ENCODE measurements at regions not wholly inside any gene's neighbourhood (a gene's known extent, or its start where the extent isn't known, plus 50 kb on each side); places are given as distances from the start of the nearest gene placed in this dataset.

GRCh38 chr1:199733125-199733524 lies 294.4 kb upstream of the NR5A2 start:
- Histone ChIP-seq H3K9ac (ENCODE audit: low read depth, low read length) (no peak overlapping the region), H3K36me3 (ENCODE audit: control insufficient read depth, insufficient read depth, low read length) (no peaks in the 10 kb centered on the region), H3K9me3 (ENCODE audit: control insufficient read depth, insufficient read depth, low read length) (no peaks in the 10 kb centered on the region), H3K4me1 (ENCODE audit: control insufficient read depth, insufficient read depth, low read length) (no peaks in the 10 kb centered on the region), H3K4me3 (ENCODE audit: low read depth, low read length) (no peak overlapping the region), H3K27me3 (ENCODE audit: control insufficient read depth, insufficient read depth, low read length) (no peaks in the 10 kb centered on the region)

DNA sequence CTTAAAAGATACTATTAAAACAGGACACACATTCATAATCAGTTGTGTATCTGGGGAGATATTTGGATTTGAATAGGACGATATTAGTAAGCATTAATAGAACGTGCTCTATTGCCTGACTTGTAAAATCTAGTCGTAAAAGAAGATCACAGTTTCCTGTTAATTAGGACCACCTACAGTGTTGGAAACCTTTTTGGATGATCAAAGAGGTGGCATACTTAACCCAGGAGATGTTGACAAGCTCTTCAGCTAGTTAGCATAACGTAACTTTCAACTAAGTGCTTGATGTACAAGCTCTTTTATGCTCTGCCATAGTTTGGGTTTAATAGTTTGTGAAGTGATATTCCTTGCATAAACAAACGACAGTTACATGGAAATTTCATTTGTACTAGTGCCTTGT lies 293.3 kb upstream of the NR5A2 start:
- H3K9me3 ChIP-seq (ENCODE audit: control insufficient read depth, insufficient read depth, low read length): no peaks in the 10 kb centered on the region
- no peaks in the 10 kb centered on the region for H3K27me3 ChIP-seq (ENCODE audit: control insufficient read depth, insufficient read depth, low read length)
- H3K4me1 ChIP-seq (ENCODE audit: control insufficient read depth, insufficient read depth, low read length): no peaks in the 10 kb centered on the region
- H3K36me3 ChIP-seq (ENCODE audit: control insufficient read depth, insufficient read depth, low read length): no peaks in the 10 kb centered on the region
- no peak overlapping the region for H3K9ac ChIP-seq (ENCODE audit: low read depth, low read length)
- H3K4me3 ChIP-seq (ENCODE audit: low read depth, low read length): no peak overlapping the region

GRCh38 chr1:199735660-199736059 lies 291.9 kb upstream of the NR5A2 start:
- Histone ChIP-seq H3K9me3 (ENCODE audit: control insufficient read depth, insufficient read depth, low read length) (no peaks in the 10 kb centered on the region), H3K4me3 (ENCODE audit: low read depth, low read length) (no peak overlapping the region), H3K27me3 (ENCODE audit: control insufficient read depth, insufficient read depth, low read length) (no peaks in the 10 kb centered on the region), H3K36me3 (ENCODE audit: control insufficient read depth, insufficient read depth, low read length) (no peaks in the 10 kb centered on the region), H3K9ac (ENCODE audit: low read depth, low read length) (no peak overlapping the region), H3K4me1 (ENCODE audit: control insufficient read depth, insufficient read depth, low read length) (no peaks in the 10 kb centered on the region)

DNA sequence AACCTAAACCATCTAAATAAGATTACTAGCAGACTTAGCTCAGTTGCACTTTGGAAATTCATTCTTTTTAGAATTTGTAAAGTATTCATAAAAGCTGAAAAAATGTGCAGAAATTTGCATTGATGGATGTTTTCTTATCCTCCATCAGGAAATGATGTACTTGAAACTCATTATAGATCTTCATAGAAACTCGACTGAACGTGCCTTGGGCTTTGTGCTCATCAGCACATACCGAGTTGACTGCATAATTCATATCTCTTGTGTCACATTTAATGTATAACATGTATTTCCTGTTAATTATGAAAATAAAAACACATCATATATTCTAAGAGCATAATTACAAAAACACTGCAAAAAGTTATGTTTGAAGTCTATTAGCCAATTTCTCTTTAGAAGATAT lies 290.9 kb upstream of the NR5A2 start:
- no peaks in the 10 kb centered on the region for H3K36me3 ChIP-seq (ENCODE audit: control insufficient read depth, insufficient read depth, low read length)
- H3K27me3 ChIP-seq (ENCODE audit: control insufficient read depth, insufficient read depth, low read length): no peaks in the 10 kb centered on the region
- no peaks in the 10 kb centered on the region for H3K9me3 ChIP-seq (ENCODE audit: control insufficient read depth, insufficient read depth, low read length)
- no peak overlapping the region for H3K9ac ChIP-seq (ENCODE audit: low read depth, low read length)
- H3K4me3 ChIP-seq (ENCODE audit: low read depth, low read length): no peak overlapping the region
- H3K4me1 ChIP-seq (ENCODE audit: control insufficient read depth, insufficient read depth, low read length): no peaks in the 10 kb centered on the region

DNA sequence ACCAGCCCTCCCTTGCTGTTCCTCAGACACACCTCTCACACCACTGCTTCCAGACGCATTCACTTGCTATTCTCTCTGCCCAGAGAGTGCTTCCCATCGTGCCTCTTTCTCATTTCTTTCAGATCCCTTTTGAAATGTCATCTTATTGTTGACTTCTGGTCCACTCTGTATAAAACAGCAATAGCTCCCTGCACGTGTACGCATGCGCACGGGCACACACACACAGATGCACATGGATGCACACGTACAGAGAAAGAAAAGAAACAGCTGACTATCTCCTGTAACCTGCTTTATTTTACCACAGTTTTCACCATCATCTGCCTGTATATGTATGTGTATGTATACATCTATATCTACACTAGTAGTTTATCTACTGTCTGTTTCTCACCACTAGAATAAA lies 285.9 kb upstream of the NR5A2 start:
- Histone ChIP-seq H3K36me3 (ENCODE audit: control insufficient read depth, insufficient read depth, low read length) (no peaks in the 10 kb centered on the region), H3K9me3 (ENCODE audit: control insufficient read depth, insufficient read depth, low read length) (no peaks in the 10 kb centered on the region), H3K4me1 (ENCODE audit: control insufficient read depth, insufficient read depth, low read length) (no peaks in the 10 kb centered on the region), H3K27me3 (ENCODE audit: control insufficient read depth, insufficient read depth, low read length) (peaks cover 3% of the 10 kb centered on the region), H3K4me3 (ENCODE audit: low read depth, low read length) (no peak overlapping the region), H3K9ac (ENCODE audit: low read depth, low read length) (no peak overlapping the region)

DNA sequence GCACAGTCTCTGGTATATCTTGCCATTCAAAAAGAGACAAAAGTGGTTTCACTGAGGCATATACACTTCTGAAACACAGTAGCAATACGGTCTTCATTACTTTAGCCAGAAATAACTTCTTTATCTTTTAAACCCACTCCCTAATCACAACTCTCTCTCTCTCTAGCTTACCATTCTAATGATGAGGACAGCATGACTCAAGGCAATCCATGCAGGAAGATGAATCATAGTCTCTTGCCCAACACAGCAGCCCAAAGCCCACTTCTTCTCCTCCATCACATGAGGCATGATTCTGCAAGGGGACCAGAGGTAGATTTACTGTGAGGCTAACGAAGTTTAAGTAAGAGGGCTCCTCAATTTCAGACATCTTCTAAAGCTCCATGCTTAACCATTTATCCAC lies 285.0 kb upstream of the NR5A2 start:
- no peaks in the 10 kb centered on the region for H3K36me3 ChIP-seq (ENCODE audit: control insufficient read depth, insufficient read depth, low read length)
- H3K4me3 ChIP-seq (ENCODE audit: low read depth, low read length): no peak overlapping the region
- H3K9me3 ChIP-seq (ENCODE audit: control insufficient read depth, insufficient read depth, low read length): no peaks in the 10 kb centered on the region
- H3K27me3 ChIP-seq (ENCODE audit: control insufficient read depth, insufficient read depth, low read length): peaks cover 12% of the 10 kb centered on the region
- no peaks in the 10 kb centered on the region for H3K4me1 ChIP-seq (ENCODE audit: control insufficient read depth, insufficient read depth, low read length)
- H3K9ac ChIP-seq (ENCODE audit: low read depth, low read length): no peak overlapping the region

DNA sequence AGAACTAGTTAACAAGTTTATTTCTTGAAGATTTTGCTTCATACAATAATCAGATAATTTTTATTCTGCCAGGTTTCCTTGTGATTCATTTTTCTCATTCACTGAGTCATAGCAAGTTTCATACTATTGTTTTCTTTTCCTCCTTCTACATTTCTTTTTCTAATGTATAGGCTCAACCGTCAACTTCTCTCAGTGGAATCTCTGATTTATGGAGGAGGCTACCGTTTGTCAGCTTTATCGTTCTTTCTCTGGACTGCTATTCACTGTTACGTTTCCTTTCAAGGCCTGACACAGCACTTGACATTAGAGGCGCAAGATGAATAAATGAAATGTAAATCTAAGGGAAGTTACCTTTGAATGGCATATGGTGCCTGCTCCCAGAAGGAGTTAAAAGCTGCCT lies 284.3 kb upstream of the NR5A2 start:
- H3K9me3 ChIP-seq (ENCODE audit: control insufficient read depth, insufficient read depth, low read length): no peaks in the 10 kb centered on the region
- H3K4me1 ChIP-seq (ENCODE audit: control insufficient read depth, insufficient read depth, low read length): no peaks in the 10 kb centered on the region
- no peaks in the 10 kb centered on the region for H3K36me3 ChIP-seq (ENCODE audit: control insufficient read depth, insufficient read depth, low read length)
- no peak overlapping the region for H3K9ac ChIP-seq (ENCODE audit: low read depth, low read length)
- peaks cover 14% of the 10 kb centered on the region for H3K27me3 ChIP-seq (ENCODE audit: control insufficient read depth, insufficient read depth, low read length)
- H3K4me3 ChIP-seq (ENCODE audit: low read depth, low read length): no peak overlapping the region

DNA sequence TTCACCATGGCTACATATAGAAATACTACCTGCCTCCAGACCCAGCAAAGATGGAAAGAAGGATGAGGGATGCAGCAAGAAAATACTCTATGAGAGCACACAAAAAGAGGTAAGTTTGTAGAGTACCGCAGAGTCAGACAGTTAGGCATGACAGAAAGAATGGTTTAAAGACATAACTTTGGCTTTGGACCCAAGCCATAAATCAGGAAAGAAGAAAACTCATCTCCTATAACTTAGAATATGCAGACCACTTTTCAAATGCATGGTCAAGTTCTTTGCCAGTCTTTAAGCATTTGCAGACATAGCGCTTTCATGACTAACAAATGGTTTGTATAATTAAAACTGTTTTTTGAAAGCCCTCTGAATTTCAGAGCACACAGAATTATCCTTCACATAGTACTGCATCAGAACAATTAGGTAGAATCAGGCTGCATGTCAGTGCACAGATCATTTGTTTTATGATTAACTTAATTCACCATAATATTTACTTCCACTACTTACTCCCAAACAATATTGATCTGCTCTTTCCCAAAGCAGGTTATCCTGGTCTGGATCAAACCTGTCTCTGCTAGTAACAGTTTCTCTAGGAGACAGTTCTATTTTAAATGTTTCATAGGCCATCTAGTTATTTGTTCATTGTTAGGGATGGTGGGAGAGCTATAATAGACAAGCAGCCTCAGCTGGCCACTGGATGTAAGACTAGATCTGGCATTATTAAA lies 280.7 kb upstream of the NR5A2 start:
- H3K36me3 ChIP-seq (ENCODE audit: control insufficient read depth, insufficient read depth, low read length): no peaks in the 10 kb centered on the region

DNA sequence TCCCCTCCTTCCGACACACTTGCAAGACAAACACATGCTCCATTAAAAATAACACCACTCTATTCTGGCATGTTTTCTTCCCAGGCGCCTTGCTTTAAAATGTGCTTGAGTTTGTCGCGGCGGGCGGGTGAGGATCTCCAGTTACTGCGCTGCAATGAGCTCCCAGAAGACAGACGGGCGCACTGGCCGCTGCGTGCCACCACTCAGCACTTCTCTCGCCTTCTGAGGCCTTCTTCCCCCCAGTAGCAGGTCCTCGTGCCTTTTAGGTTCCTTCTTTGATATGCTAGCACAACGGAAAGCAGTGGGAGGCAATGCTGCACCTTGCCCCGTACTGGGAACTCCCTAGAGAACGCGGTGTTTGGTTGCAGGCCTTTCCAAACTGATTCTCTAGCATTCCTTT lies 279.5 kb upstream of the NR5A2 start:
- Histone ChIP-seq H3K9me3 (ENCODE audit: control insufficient read depth, insufficient read depth, low read length) (no peaks in the 10 kb centered on the region), H3K4me1 (ENCODE audit: control insufficient read depth, insufficient read depth, low read length) (peaks cover 4% of the 10 kb centered on the region), H3K36me3 (ENCODE audit: control insufficient read depth, insufficient read depth, low read length) (no peaks in the 10 kb centered on the region), H3K9ac (ENCODE audit: low read depth, low read length) (no peak overlapping the region), H3K27me3 (ENCODE audit: control insufficient read depth, insufficient read depth, low read length) (peaks cover 18% of the 10 kb centered on the region), H3K4me3 (ENCODE audit: low read depth, low read length) (peak overlapping the region; percentile 31)

More for the DNA sequence above, 280.7 kb upstream of the NR5A2 start:
- Histone ChIP-seq H3K4me1 (ENCODE audit: control insufficient read depth, insufficient read depth, low read length) (peaks cover 4% of the 10 kb centered on the region), H3K9me3 (ENCODE audit: control insufficient read depth, insufficient read depth, low read length) (no peaks in the 10 kb centered on the region), H3K9ac (ENCODE audit: low read depth, low read length) (no peak overlapping the region), H3K4me3 (ENCODE audit: low read depth, low read length) (no peak overlapping the region), H3K27me3 (ENCODE audit: control insufficient read depth, insufficient read depth, low read length) (peaks cover 18% of the 10 kb centered on the region)

GRCh38 chr1:199751506-199751905 lies 276.0 kb upstream of the NR5A2 start:
- H3K36me3 ChIP-seq (ENCODE audit: control insufficient read depth, insufficient read depth, low read length): no peaks in the 10 kb centered on the region
- H3K9ac ChIP-seq (ENCODE audit: low read depth, low read length): no peak overlapping the region
- H3K4me1 ChIP-seq (ENCODE audit: control insufficient read depth, insufficient read depth, low read length): peaks cover 4% of the 10 kb centered on the region
- H3K27me3 ChIP-seq (ENCODE audit: control insufficient read depth, insufficient read depth, low read length): peaks cover 16% of the 10 kb centered on the region
- H3K9me3 ChIP-seq (ENCODE audit: control insufficient read depth, insufficient read depth, low read length): peaks cover 2% of the 10 kb centered on the region
- no peak overlapping the region for H3K4me3 ChIP-seq (ENCODE audit: low read depth, low read length)

DNA sequence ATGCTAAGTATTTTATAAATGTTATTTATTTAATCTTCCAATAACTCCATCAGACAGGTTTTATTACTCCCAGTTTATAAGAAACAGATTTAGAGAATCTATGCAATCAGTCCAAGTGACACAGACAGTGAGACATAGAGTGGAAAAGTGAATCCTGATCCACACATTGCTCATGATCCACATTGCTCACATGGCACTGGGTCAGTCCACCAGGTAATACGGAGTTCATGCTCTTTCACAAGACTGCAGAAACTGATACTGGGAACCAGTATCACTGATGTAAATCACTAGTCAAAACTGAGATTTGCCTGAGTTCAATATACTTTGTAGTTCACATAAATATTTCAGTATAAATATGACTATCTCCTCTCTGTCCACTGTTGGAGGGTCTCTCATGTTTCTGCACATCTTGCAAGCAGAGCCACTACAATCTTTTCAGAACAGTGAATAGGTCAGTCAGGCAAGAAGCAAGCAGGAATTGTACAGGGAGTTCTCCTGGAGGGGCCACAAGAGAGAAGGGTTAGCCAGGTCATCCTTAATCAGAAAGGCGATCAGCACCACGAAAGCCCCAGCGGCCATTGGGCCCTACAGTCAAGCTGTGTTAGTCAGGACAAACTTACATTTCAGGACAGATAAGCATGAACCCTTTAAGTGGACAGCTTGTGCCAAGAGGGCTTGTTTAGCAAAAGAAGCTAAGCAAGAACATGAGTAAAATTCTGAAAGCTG lies 275.4 kb upstream of the NR5A2 start:
- H3K9me3 ChIP-seq (ENCODE audit: control insufficient read depth, insufficient read depth, low read length): peaks cover 2% of the 10 kb centered on the region
- H3K4me1 ChIP-seq (ENCODE audit: control insufficient read depth, insufficient read depth, low read length): peaks cover 4% of the 10 kb centered on the region
- peaks cover 10% of the 10 kb centered on the region for H3K27me3 ChIP-seq (ENCODE audit: control insufficient read depth, insufficient read depth, low read length)
- no peak overlapping the region for H3K9ac ChIP-seq (ENCODE audit: low read depth, low read length)
- H3K4me3 ChIP-seq (ENCODE audit: low read depth, low read length): no peak overlapping the region
- no peaks in the 10 kb centered on the region for H3K36me3 ChIP-seq (ENCODE audit: control insufficient read depth, insufficient read depth, low read length)

GRCh38 chr1:199752688-199753027 lies 274.9 kb upstream of the NR5A2 start:
- Histone ChIP-seq H3K4me1 (ENCODE audit: control insufficient read depth, insufficient read depth, low read length) (peaks cover 4% of the 10 kb centered on the region), H3K36me3 (ENCODE audit: control insufficient read depth, insufficient read depth, low read length) (no peaks in the 10 kb centered on the region), H3K27me3 (ENCODE audit: control insufficient read depth, insufficient read depth, low read length) (peaks cover 5% of the 10 kb centered on the region), H3K9me3 (ENCODE audit: control insufficient read depth, insufficient read depth, low read length) (peaks cover 2% of the 10 kb centered on the region), H3K9ac (ENCODE audit: low read depth, low read length) (no peak overlapping the region), H3K4me3 (ENCODE audit: low read depth, low read length) (no peak overlapping the region)

All from iPS-15b (cell line).